ENCODE measurements at regions not wholly inside any gene's neighbourhood (a gene's known extent, or its start where the extent isn't known, plus 50 kb on each side); places are given as distances from the start of the nearest gene placed in this dataset.
A peak's percentile ranks its signal among the peaks of the same experiment; 100 is the strongest.

DNA sequence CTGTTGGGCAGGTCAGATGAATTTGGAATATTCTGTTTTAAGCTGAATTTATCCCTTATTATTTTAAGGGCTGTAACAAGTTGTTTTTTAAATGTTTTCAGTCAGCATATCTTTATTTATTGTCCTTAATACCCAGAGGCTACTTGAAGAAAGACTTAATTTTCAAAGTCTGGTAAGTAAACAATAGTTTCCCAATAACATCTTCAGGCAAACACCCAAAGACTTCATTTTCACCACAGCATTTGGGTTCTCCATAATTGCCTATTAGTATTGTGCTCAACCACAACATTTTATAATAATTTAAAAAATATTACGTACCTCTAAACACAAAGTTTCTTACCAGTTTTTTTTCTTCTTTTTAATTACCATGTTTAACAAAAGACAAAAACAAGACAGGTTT lies 60.0 kb upstream of the MKLN1 start:
- no peak for DNase-seq (ENCODE audit: low spot score)

DNA sequence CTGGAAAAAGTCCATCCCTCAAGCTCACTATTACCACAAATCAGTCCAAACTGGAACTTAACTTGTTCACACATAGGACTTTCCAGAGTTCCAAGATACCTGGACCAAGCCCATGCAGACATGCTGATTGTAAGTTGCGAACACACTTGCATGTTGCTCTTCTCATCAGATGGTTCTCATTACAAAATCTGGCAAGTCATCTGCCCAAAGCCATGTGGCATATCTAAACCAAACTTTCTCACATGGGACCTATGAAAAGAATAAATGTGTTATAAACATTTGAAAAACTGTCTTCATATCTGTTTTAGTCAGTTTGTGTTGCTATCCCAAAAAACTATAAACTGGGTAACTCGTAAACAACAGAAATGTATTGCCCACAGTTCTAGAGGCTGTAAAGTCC lies 58.8 kb upstream of the MKLN1 start:
- no peak for DNase-seq (ENCODE audit: low spot score)

GRCh38 chr7:131272086-131272485 lies 55.6 kb upstream of the MKLN1 start:
- DNase-seq (ENCODE audit: low spot score), result no peak

- no peak for DNase-seq (ENCODE audit: low spot score)
These were observed 52.7 kb upstream of the MKLN1 start for GRCh38 chr7:131274986-131275385.

DNA sequence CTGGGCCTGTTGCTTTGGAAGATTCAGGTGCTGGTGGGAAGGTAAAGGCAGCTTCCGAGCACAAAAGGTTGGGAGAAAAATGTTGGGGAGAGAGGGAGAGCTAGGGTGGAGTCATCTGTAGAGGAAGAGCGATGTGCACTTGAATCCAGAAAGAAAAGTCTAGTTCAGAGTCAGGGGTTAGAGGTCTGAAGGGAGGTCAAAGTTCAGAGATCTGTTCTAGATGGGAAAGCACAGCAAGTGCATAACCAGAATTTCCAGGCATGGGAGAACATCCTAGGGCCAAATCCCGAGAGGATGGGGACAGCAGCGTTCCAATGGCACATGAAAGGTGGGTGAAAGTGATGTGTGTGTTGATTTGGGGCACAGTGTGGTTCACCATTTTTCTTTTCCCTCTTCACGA lies 51.5 kb upstream of the MKLN1 start:
- no peak for DNase-seq (ENCODE audit: low spot score)

- DNase-seq (ENCODE audit: low spot score), result peak; percentile 39
These were observed 50.9 kb upstream of the MKLN1 start for GRCh38 chr7:131276748-131277147.

Data from putamen (tissue), 1 donor.